ENCODE measurements at regions not wholly inside any gene's neighbourhood (a gene's known extent, or its start where the extent isn't known, plus 50 kb on each side); places are given as distances from the start of the nearest gene placed in this dataset.
"Not testable (repeated sequence)": the region's sequence is repeated elsewhere in the genome, so short reads cannot be mapped to it uniquely, and the experiment has no call there.

DNA sequence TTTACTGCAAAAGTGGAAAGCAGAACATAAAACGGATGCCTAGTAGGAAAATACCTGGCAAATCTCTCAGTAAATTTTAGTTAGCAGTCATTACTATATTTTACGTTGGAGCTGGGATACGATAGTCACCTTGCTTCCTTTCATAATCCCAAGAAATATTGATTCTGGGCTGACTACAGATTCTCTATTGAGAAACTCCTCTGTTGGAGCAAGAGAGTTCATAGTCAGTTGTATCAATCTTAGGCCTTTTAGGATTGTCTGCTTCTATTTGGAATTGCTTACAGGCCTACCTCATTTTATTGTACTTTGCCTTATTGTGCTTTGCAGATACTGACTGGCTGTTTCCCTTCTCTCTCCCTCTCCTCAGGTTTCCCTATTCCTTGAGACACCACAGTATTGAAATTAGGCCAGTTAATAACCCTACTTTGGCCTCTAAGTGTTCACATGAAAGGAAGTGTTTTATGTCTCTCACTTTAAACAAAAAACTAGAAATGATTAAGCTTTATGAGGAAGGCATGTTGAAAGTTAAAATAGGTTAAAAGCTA, 233.7 kb upstream of the TARS1 start:
- DNase-seq (no peak), ATAC-seq (no peak)
- H3K27ac ChIP-seq, result no peak overlapping the region
- H3K36me3 ChIP-seq, result no peaks in the 10 kb centered on the region
- no peak for TF ChIP-seq POLR2A (IDR thresholded peaks at IDR 0.05)
- TF ChIP-seq, protein P1, sequence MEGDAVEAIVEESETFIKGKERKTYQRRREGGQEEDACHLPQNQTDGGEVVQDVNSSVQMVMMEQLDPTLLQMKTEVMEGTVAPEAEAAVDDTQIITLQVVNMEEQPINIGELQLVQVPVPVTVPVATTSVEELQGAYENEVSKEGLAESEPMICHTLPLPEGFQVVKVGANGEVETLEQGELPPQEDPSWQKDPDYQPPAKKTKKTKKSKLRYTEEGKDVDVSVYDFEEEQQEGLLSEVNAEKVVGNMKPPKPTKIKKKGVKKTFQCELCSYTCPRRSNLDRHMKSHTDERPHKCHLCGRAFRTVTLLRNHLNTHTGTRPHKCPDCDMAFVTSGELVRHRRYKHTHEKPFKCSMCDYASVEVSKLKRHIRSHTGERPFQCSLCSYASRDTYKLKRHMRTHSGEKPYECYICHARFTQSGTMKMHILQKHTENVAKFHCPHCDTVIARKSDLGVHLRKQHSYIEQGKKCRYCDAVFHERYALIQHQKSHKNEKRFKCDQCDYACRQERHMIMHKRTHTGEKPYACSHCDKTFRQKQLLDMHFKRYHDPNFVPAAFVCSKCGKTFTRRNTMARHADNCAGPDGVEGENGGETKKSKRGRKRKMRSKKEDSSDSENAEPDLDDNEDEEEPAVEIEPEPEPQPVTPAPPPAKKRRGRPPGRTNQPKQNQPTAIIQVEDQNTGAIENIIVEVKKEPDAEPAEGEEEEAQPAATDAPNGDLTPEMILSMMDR (IDR thresholded peaks at IDR 0.05 in 4 of 5, conservative IDR thresholded peaks at IDR 0.05 in 1 of 5), result no peak
- peaks cover 7% of the 10 kb centered on the region in 2 donors for H3K4me1 ChIP-seq
- H3K9me3 ChIP-seq, result no peaks in the 10 kb centered on the region
- no peaks in the 10 kb centered on the region for H3K27me3 ChIP-seq
- intact Hi-C loops (cut with DNase I; ENCODE audit: low total_unique reads), result no loop called here
- in situ Hi-C loops (cut with MboI; ENCODE audit: low sequenced_read_pairs in 4 of 4), result no loop called here
- no peak overlapping the region for H3K4me3 ChIP-seq

GRCh38 chr5:33209252-33209651, 231.5 kb upstream of the TARS1 start:
- no peaks in the 10 kb centered on the region for H3K36me3 ChIP-seq
- in situ Hi-C loops (cut with MboI; ENCODE audit: low sequenced_read_pairs in 4 of 4) (no loop called here), intact Hi-C loops (cut with DNase I; ENCODE audit: low total_unique reads) (no loop called here)
- TF ChIP-seq, protein P1 (IDR thresholded peaks at IDR 0.05 in 4 of 5, conservative IDR thresholded peaks at IDR 0.05 in 1 of 5), result no peak
- ATAC-seq (no peak), DNase-seq (no peak)
- peaks cover 7% of the 10 kb centered on the region in 2 donors for H3K4me1 ChIP-seq
- H3K27me3 ChIP-seq, result no peaks in the 10 kb centered on the region
- H3K4me3 ChIP-seq, result no peak overlapping the region
- no peak overlapping the region for H3K27ac ChIP-seq
- H3K9me3 ChIP-seq, result no peaks in the 10 kb centered on the region

- ATAC-seq; DNase-seq; H3K27me3 ChIP-seq; H3K36me3 ChIP-seq; H3K4me3 ChIP-seq; H3K4me1 ChIP-seq; H3K9me3 ChIP-seq; intact Hi-C loops (cut with DNase I; ENCODE audit: low total_unique reads); H3K27ac ChIP-seq; in situ Hi-C loops (cut with MboI; ENCODE audit: low sequenced_read_pairs in 4 of 4): not testable (repeated sequence)
These were observed 230.5 kb upstream of the TARS1 start for GRCh38 chr5:33210221-33210620.

GRCh38 chr5:33210978-33211377, 229.8 kb upstream of the TARS1 start:
- DNase-seq (no peak), ATAC-seq (no peak)
- no peak overlapping the region for H3K27ac ChIP-seq
- in situ Hi-C loops (cut with MboI; ENCODE audit: low sequenced_read_pairs in 4 of 4), result no loop called here
- peaks cover under 1 to 2% of the 10 kb centered on the region in 2 donors for H3K4me1 ChIP-seq
- H3K9me3 ChIP-seq, result no peaks in the 10 kb centered on the region
- no peaks in the 10 kb centered on the region for H3K27me3 ChIP-seq
- intact Hi-C loops (cut with DNase I; ENCODE audit: low total_unique reads), result no loop called here
- H3K4me3 ChIP-seq, result no peak overlapping the region
- no peaks in the 10 kb centered on the region for H3K36me3 ChIP-seq
- no peak for TF ChIP-seq POLR2A (IDR thresholded peaks at IDR 0.05)
- TF ChIP-seq, protein P1 (IDR thresholded peaks at IDR 0.05 in 4 of 5, conservative IDR thresholded peaks at IDR 0.05 in 1 of 5), result no peak

- DNase-seq, result no peak
- intact Hi-C loops (cut with DNase I; ENCODE audit: low total_unique reads) (no loop called here), in situ Hi-C loops (cut with MboI; ENCODE audit: low sequenced_read_pairs in 4 of 4) (no loop called here)
- no peaks in the 10 kb centered on the region for H3K4me1 ChIP-seq
- H3K4me3 ChIP-seq, result no peak overlapping the region
- no peak overlapping the region for H3K27ac ChIP-seq
- no peaks in the 10 kb centered on the region for H3K9me3 ChIP-seq
- H3K27me3 ChIP-seq, result no peaks in the 10 kb centered on the region
- ATAC-seq, result no peak
- TF ChIP-seq, protein P1 (IDR thresholded peaks at IDR 0.05 in 4 of 5, conservative IDR thresholded peaks at IDR 0.05 in 1 of 5), result no peak
- TF ChIP-seq POLR2A (IDR thresholded peaks at IDR 0.05), result no peak
- no peaks in the 10 kb centered on the region for H3K36me3 ChIP-seq
These were observed 228.3 kb upstream of the TARS1 start for GRCh38 chr5:33212439-33212838.
